ENCODE measurements at regions not wholly inside any gene's neighbourhood (a gene's known extent, or its start where the extent isn't known, plus 50 kb on each side); places are given as distances from the start of the nearest gene placed in this dataset.

GRCh38 chr6:150732765-150733539, 132.6 kb upstream of the MTHFD1L start:
- intact Hi-C loops (cut with DNase I): no loop called here
- Histone ChIP-seq H3K27me3 (no peaks in the 10 kb centered on the region), H3K4me3 (no peak overlapping the region), H3K27ac (replicated peaks in 1 of 4) (no peak overlapping the region), H3K4me1 (no peaks in the 10 kb centered on the region), H3K36me3 (peaks cover 0 to 10% (median 4%) of the 10 kb centered on the region in 4 donors), H3K9me3 (no peaks in the 10 kb centered on the region)
- TF ChIP-seq POLR2AphosphoS5 (IDR thresholded peaks at IDR 0.05) (no peak), CTCF (IDR thresholded peaks at IDR 0.05) (no peak), POLR2A (IDR thresholded peaks at IDR 0.05; ENCODE audit: low read depth) (no peak), EP300 (IDR thresholded peaks at IDR 0.05) (no peak)
- WGBS: 93% methylated on average over 12 of the region's 12 CpGs
- peak; percentile 53 for DNase-seq (ENCODE audit: extremely low spot score)

- no peak overlapping the region for H3K27ac ChIP-seq (replicated peaks in 1 of 4)
- no peaks in the 10 kb centered on the region for H3K27me3 ChIP-seq
- intact Hi-C loops (cut with DNase I): no loop called here
- H3K9me3 ChIP-seq: no peaks in the 10 kb centered on the region
- H3K4me1 ChIP-seq: no peaks in the 10 kb centered on the region
- no peak overlapping the region for H3K4me3 ChIP-seq
- peaks cover 0 to 10% (median 4%) of the 10 kb centered on the region in 4 donors for H3K36me3 ChIP-seq
- 96% methylated on average over 21 of the region's 21 CpGs for WGBS
- DNase-seq (ENCODE audit: extremely low spot score): peak; percentile 68
- TF ChIP-seq EP300 (IDR thresholded peaks at IDR 0.05): no peak
- TF ChIP-seq POLR2A (IDR thresholded peaks at IDR 0.05; ENCODE audit: low read depth): no peak
- TF ChIP-seq POLR2AphosphoS5 (IDR thresholded peaks at IDR 0.05): no peak
- TF ChIP-seq CTCF (IDR thresholded peaks at IDR 0.05): no peak
These were observed 131.8 kb upstream of the MTHFD1L start for GRCh38 chr6:150733726-150734125.

DNA sequence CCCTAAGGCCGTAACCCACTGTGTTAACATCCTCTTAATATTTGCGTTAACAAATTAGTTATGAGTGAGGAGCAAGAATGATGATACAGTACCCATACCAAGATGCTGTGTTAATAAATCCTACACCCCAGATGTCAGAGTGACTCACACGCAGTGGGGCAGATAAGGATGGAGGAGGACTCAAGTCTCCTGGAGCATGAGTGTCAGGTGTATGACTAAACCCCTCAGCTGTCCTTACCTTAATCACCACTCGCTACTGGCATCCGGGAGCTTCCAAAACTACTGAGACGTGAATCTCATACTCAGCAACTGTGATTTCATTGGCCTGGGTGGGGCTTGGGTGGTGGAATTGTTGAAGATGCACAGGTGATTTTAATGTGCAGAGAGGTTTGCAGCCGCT, 131.3 kb upstream of the MTHFD1L start:
- no peak overlapping the region for H3K27ac ChIP-seq (replicated peaks in 1 of 4)
- WGBS: 91% methylated on average over 7 of the region's 7 CpGs
- TF ChIP-seq CTCF (IDR thresholded peaks at IDR 0.05) (no peak), POLR2A (IDR thresholded peaks at IDR 0.05; ENCODE audit: low read depth) (no peak), POLR2AphosphoS5 (IDR thresholded peaks at IDR 0.05) (no peak), EP300 (IDR thresholded peaks at IDR 0.05) (no peak)
- H3K36me3 ChIP-seq: peaks cover 0 to 10% (median 4%) of the 10 kb centered on the region in 4 donors
- H3K27me3 ChIP-seq: no peaks in the 10 kb centered on the region
- no peaks in the 10 kb centered on the region for H3K9me3 ChIP-seq
- intact Hi-C loops (cut with DNase I): no loop called here
- DNase-seq (ENCODE audit: extremely low spot score): no peak
- no peak overlapping the region for H3K4me3 ChIP-seq
- no peaks in the 10 kb centered on the region for H3K4me1 ChIP-seq

GRCh38 chr6:150735341-150735851, 130.1 kb upstream of the MTHFD1L start:
- no peaks in the 10 kb centered on the region for H3K9me3 ChIP-seq
- H3K36me3 ChIP-seq: peaks cover 0 to 10% (median 4%) of the 10 kb centered on the region in 4 donors
- H3K4me1 ChIP-seq: no peaks in the 10 kb centered on the region
- WGBS: 67% methylated on average over 3 of the region's 3 CpGs
- H3K4me3 ChIP-seq: no peak overlapping the region
- intact Hi-C loops (cut with DNase I): no loop called here
- DNase-seq (ENCODE audit: extremely low spot score): no peak
- no peaks in the 10 kb centered on the region for H3K27me3 ChIP-seq
- TF ChIP-seq POLR2A (IDR thresholded peaks at IDR 0.05; ENCODE audit: low read depth) (no peak), POLR2AphosphoS5 (IDR thresholded peaks at IDR 0.05) (no peak), CTCF (IDR thresholded peaks at IDR 0.05) (no peak), EP300 (IDR thresholded peaks at IDR 0.05) (no peak)
- no peak overlapping the region for H3K27ac ChIP-seq (replicated peaks in 1 of 4)
